Fibroblast of the aortic adventitia (primary cell): ENCODE measurements at regions not wholly inside any gene's neighbourhood (a gene's known extent, or its start where the extent isn't known, plus 50 kb on each side); places are given as distances from the start of the nearest gene placed in this dataset.
A peak's percentile ranks its signal among the peaks of the same experiment; 100 is the strongest.

Experiments used
- DNase-seq: peaks from one replicate; pipeline ENCODE4 v3.0.0-alpha.2; 2010; ENCODE audit warnings: low read depth
- H3K4me3 ChIP-seq: 2 replicates; pipeline ENCODE4 v1.5.1; 2011; ENCODE audit warnings: low read depth, mild to moderate bottlenecking, control low read depth, low read length, moderate library complexity
- CTCF ChIP-seq: IDR thresholded peaks from 2 replicates; pipeline ENCODE4 v1.5.1; 2011; ENCODE audit warnings: mild to moderate bottlenecking, low read length, control low read depth, inconsistent platforms; ENCODE audit not compliant: insufficient read depth

GRCh38 chr9:89890326-89890980, 285.6 kb downstream of the GADD45G start:
- no peak for DNase-seq
- TF ChIP-seq CTCF, result no peak
- H3K4me3 ChIP-seq, result no peak overlapping the region

GRCh38 chr9:89891221-89891590, 286.4 kb downstream of the GADD45G start:
- DNase-seq, result no peak
- no peak overlapping the region for H3K4me3 ChIP-seq
- TF ChIP-seq CTCF, result no peak

GRCh38 chr9:89891591-89892304, 286.9 kb downstream of the GADD45G start:
- H3K4me3 ChIP-seq, result no peak overlapping the region
- peak; percentile 64 for DNase-seq

GRCh38 chr9:89892920-89893319, 288.1 kb downstream of the GADD45G start:
- DNase-seq, result no peak
- no peak for TF ChIP-seq CTCF
- no peak overlapping the region for H3K4me3 ChIP-seq

More at GRCh38 chr9:89891591-89892304, 286.9 kb downstream of the GADD45G start:
- no peak for TF ChIP-seq CTCF

GRCh38 chr9:89893886-89894285, 289.1 kb downstream of the GADD45G start:
- no peak overlapping the region for H3K4me3 ChIP-seq
- no peak for DNase-seq
- TF ChIP-seq CTCF, result no peak

GRCh38 chr9:89896806-89897340, 292.1 kb downstream of the GADD45G start:
- no peak for DNase-seq
- no peak overlapping the region for H3K4me3 ChIP-seq
- TF ChIP-seq CTCF, result no peak
